HG03097 (cell line): ENCODE measurements at regions not wholly inside any gene's neighbourhood (a gene's known extent, or its start where the extent isn't known, plus 50 kb on each side); places are given as distances from the start of the nearest gene placed in this dataset.

Experiments
- ATAC-seq: cut with Tn5 transposase; IDR thresholded peaks from one replicate; pipeline ENCODE4 v1.9.1; 2021; ENCODE audit not compliant: unreplicated experiment, low FRiP score

- no peak for ATAC-seq
These were observed 228.8 kb downstream of the CDH11 start for GRCh38 chr16:64892835-64893785.

- no peak for ATAC-seq
These were observed 232.4 kb downstream of the CDH11 start for GRCh38 chr16:64889446-64889845.

- no peak for ATAC-seq
These were observed 234.2 kb downstream of the CDH11 start for GRCh38 chr16:64887651-64888050.

GRCh38 chr16:64882078-64882784 is 239.6 kb downstream of the CDH11 start:
- ATAC-seq, result no peak

- no peak for ATAC-seq
These were observed 240.9 kb downstream of the CDH11 start for GRCh38 chr16:64880994-64881393.

- no peak for ATAC-seq
These were observed 241.9 kb downstream of the CDH11 start for GRCh38 chr16:64880006-64880405.

- ATAC-seq, result no peak
These were observed 242.9 kb downstream of the CDH11 start for GRCh38 chr16:64878940-64879339.

GRCh38 chr16:64872101-64872500 is 249.8 kb downstream of the CDH11 start:
- no peak for ATAC-seq

GRCh38 chr16:64870859-64871258 is 251.0 kb downstream of the CDH11 start:
- ATAC-seq, result no peak

- no peak for ATAC-seq
These were observed 252.1 kb downstream of the CDH11 start for GRCh38 chr16:64869781-64870180.

- no peak for ATAC-seq
These were observed 255.8 kb downstream of the CDH11 start for GRCh38 chr16:64866021-64866420.

- no peak for ATAC-seq
These were observed 256.7 kb downstream of the CDH11 start for GRCh38 chr16:64865069-64865696.

GRCh38 chr16:64864232-64864809 is 257.5 kb downstream of the CDH11 start:
- no peak for ATAC-seq

GRCh38 chr16:64858076-64858475 is 263.8 kb downstream of the CDH11 start:
- no peak for ATAC-seq

- ATAC-seq, result no peak
These were observed 264.5 kb downstream of the CDH11 start for GRCh38 chr16:64857411-64857810.

- no peak for ATAC-seq
These were observed 268.3 kb downstream of the CDH11 start for GRCh38 chr16:64853551-64853950.

- no peak for ATAC-seq
These were observed 274.9 kb downstream of the CDH11 start for GRCh38 chr16:64846966-64847365.

GRCh38 chr16:64845071-64845470 is 276.8 kb downstream of the CDH11 start:
- no peak for ATAC-seq

- no peak for ATAC-seq
These were observed 280.4 kb downstream of the CDH11 start for GRCh38 chr16:64841482-64841881.

GRCh38 chr16:64841071-64841470 is 280.8 kb downstream of the CDH11 start:
- ATAC-seq, result no peak

- ATAC-seq, result no peak
These were observed 291.2 kb downstream of the CDH11 start for GRCh38 chr16:64830653-64831052.
